DOHH2 (cell line): ENCODE measurements at regions not wholly inside any gene's neighbourhood (a gene's known extent, or its start where the extent isn't known, plus 50 kb on each side); places are given as distances from the start of the nearest gene placed in this dataset.

Experiments
- CTCF ChIP-seq: fragments of 200-600 bp; sonication (generic); IDR thresholded peaks from one replicate; pipeline ENCODE4 v1.5.1; 2014; ENCODE audit warnings: antibody characterized with exemption, mild to moderate bottlenecking, low read depth, low read length; ENCODE audit not compliant: poor library complexity, severe bottlenecking
- EZH2phosphoT487 ChIP-seq: fragments of 200-600 bp; sonication (generic); IDR thresholded peaks from 2 replicates; pipeline ENCODE4 v1.6.1; 2017; ENCODE audit warnings: borderline replicate concordance, mild to moderate bottlenecking, antibody characterized with exemption, low read length, moderate library complexity, mixed read lengths

- no peak for TF ChIP-seq CTCF
- TF ChIP-seq EZH2phosphoT487, result no peak
Observed at GRCh38 chr18:32588191-32588590, 117.5 kb upstream of the GAREM1 start.
